ENCODE measurements at regions not wholly inside any gene's neighbourhood (a gene's known extent, or its start where the extent isn't known, plus 50 kb on each side); places are given as distances from the start of the nearest gene placed in this dataset.

GRCh38 chr9:129263836-129264235 is 85.8 kb upstream of the IER5L start:
- dilution Hi-C loops (cut with HindIII; ENCODE audit: low sequenced_read_pairs, unreplicated experiment): no loop called here
- no peak for TF ChIP-seq MAFK (IDR thresholded peaks at IDR 0.05; ENCODE audit: low read depth, low read length)
- TF ChIP-seq NFE2L2 (IDR thresholded peaks at IDR 0.05; ENCODE audit: low read depth, low read length): no peak
- no peak for TF ChIP-seq SMC3 (IDR thresholded peaks at IDR 0.05; ENCODE audit: low read depth, low read length)
- TF ChIP-seq BHLHE40 (IDR thresholded peaks at IDR 0.05; ENCODE audit: low read depth, low read length): no peak
- no peak for TF ChIP-seq CEBPB (IDR thresholded peaks at IDR 0.05; ENCODE audit: low read depth, low read length)
- no peak for TF ChIP-seq ELK1 (IDR thresholded peaks at IDR 0.05; ENCODE audit: borderline replicate concordance, low read depth, low read length)
- TF ChIP-seq RFX5 (IDR thresholded peaks at IDR 0.05; ENCODE audit: low read depth, low read length): no peak
- no peak for TF ChIP-seq USF2 (IDR thresholded peaks at IDR 0.05; ENCODE audit: low read depth, low read length)
- no peak for TF ChIP-seq FOS (IDR thresholded peaks at IDR 0.05; ENCODE audit: low read depth, low read length)
- TF ChIP-seq MAZ (IDR thresholded peaks at IDR 0.05; ENCODE audit: borderline replicate concordance, low read depth, low read length): no peak
- no peak for TF ChIP-seq POLR2A (IDR thresholded peaks at IDR 0.05; ENCODE audit: low read depth, low read length)
- TF ChIP-seq CTCF (conservative IDR thresholded peaks at IDR 0.05; ENCODE audit: low read depth, low read length): no peak
- no peak for TF ChIP-seq MXI1 (IDR thresholded peaks at IDR 0.05; ENCODE audit: borderline replicate concordance, low read depth, low read length)
- no peak overlapping the region for H3K18ac ChIP-seq (ENCODE audit: low read depth, low read length)
- H3K9ac ChIP-seq (ENCODE audit: low read depth, low read length): no peak overlapping the region
- H3K9me3 ChIP-seq (ENCODE audit: control insufficient read depth, insufficient read depth, low read length): no peaks in the 10 kb centered on the region
- H2AFZ ChIP-seq (replicated peaks; ENCODE audit: low read length, poor library complexity): no peak overlapping the region
- no peak overlapping the region for H2BK120ac ChIP-seq (ENCODE audit: low read depth, low read length)
- CTCF ChIA-PET: no interaction called here
- ATAC-seq (ENCODE audit: low read depth): no peak
- no peak overlapping the region for H2AK5ac ChIP-seq (ENCODE audit: low read depth, low read length)
- BruUV-seq (replicated peaks): no TSS peak
- H3K4me3 ChIP-seq (ENCODE audit: insufficient read depth, low read depth, low read length): no peak overlapping the region
- no peaks in the 10 kb centered on the region for H3K36me3 ChIP-seq (ENCODE audit: control insufficient read depth, insufficient read depth, low read length)
- H3K4me2 ChIP-seq (ENCODE audit: low read depth, low read length): no peak overlapping the region
- DNase-seq: no peak
- 70% methylated on average over 2 of the region's 8 CpGs; no CpG with 5 or more reads in 1 of the 2 experiments for WGBS, 2 experiments (ENCODE audit: extremely low coverage in 2 of 2, insufficient read length in 1 of 2)
- in situ Hi-C loops (cut with MboI; ENCODE audit: low sequenced_read_pairs): no loop called here
- intact Hi-C loops (cut with micrococcal nuclease): no loop called here
- H2AK9ac ChIP-seq (replicated peaks; ENCODE audit: low read depth, low read length, poor library complexity): no peak overlapping the region
- H3K4me1 ChIP-seq (ENCODE audit: control insufficient read depth, insufficient read depth, low read length): peaks cover 2% of the 10 kb centered on the region
- no peak overlapping the region for H2BK5ac ChIP-seq (ENCODE audit: low read depth, low read length, poor library complexity, severe bottlenecking)
- POLR2A ChIA-PET (ENCODE audit: unreplicated experiment): no interaction called here
- no peak overlapping the region for H3K23ac ChIP-seq (ENCODE audit: low read depth, low read length)
- H2BK15ac ChIP-seq (ENCODE audit: low read depth, low read length): no peak overlapping the region
- no peak overlapping the region for H2BK20ac ChIP-seq (ENCODE audit: low read depth, low read length)
- H3K79me1 ChIP-seq (ENCODE audit: low read depth in 1 of 2, low read length in 2 of 2): no peaks in the 10 kb centered on the region
- no peaks in the 10 kb centered on the region; the same call in none of the 2 replicates for H3K9me1 ChIP-seq (ENCODE audit: insufficient read depth, low read length)
- no peak overlapping the region for H4K8ac ChIP-seq (ENCODE audit: low read depth in 2 of 2, low read length in 2 of 2)
- no peak overlapping the region for H3K14ac ChIP-seq (replicated peaks; ENCODE audit: low read depth, low read length)
- peaks cover 17% of the 10 kb centered on the region for H3K27me3 ChIP-seq (ENCODE audit: control insufficient read depth, insufficient read depth, low read length)
- no peaks in the 10 kb centered on the region for H4K20me1 ChIP-seq (ENCODE audit: insufficient read depth, low read length)
- no peak overlapping the region for H4K5ac ChIP-seq (ENCODE audit: low read depth, low read length)
- no peak overlapping the region for H4K91ac ChIP-seq (ENCODE audit: insufficient read depth, low read depth, low read length)
- no peak overlapping the region for H3K4ac ChIP-seq (ENCODE audit: low read depth, low read length)
- H3K27ac ChIP-seq (ENCODE audit: insufficient read depth, low read length): no peak overlapping the region
- H3K56ac ChIP-seq (ENCODE audit: extremely low read depth, insufficient read depth, low read length): no peak overlapping the region
